HCT116 (cell line): ENCODE measurements at regions not wholly inside any gene's neighbourhood (a gene's known extent, or its start where the extent isn't known, plus 50 kb on each side); places are given as distances from the start of the nearest gene placed in this dataset.

Source experiments
- CEBPB ChIP-seq: IDR thresholded peaks from 2 replicates; pipeline ENCODE4 v1.6.1; 2012; ENCODE audit warnings: low read depth
- CTCF ChIP-seq, 3 experiments: fragments of 200-600 bp in 1 of 3; sonication (generic) in 1 of 3; IDR thresholded peaks in 2 of 3; conservative IDR thresholded peaks in 1 of 3; 2 replicates each; pipeline ENCODE4 v1.5.1; 2012 to 2017; ENCODE audit warnings: low read depth in 2 of 3, low read length in 2 of 3, antibody characterized with exemption in 1 of 3, borderline replicate concordance in 1 of 3, control low read depth in 1 of 3, mild to moderate bottlenecking in 1 of 3, mixed read lengths in 1 of 3, mixed run types in 1 of 3, moderate library complexity in 1 of 3; ENCODE audit not compliant: insufficient read depth in 1 of 3
- EZH2 ChIP-seq: fragments of 200-600 bp; sonication (generic); IDR thresholded peaks from 2 replicates; pipeline ENCODE4 v1.6.1; 2017; ENCODE audit warnings: antibody characterized with exemption, mixed run types
- JUND ChIP-seq: IDR thresholded peaks from 2 replicates; pipeline ENCODE4 v1.6.1; 2012
- POLR2A ChIP-seq: IDR thresholded peaks from 2 replicates; pipeline ENCODE4 v1.7.0; 2011; ENCODE audit warnings: borderline replicate concordance; ENCODE audit not compliant: insufficient read depth, insufficient read length; ENCODE audit errors: extremely low read depth
- POLR2AphosphoS5 ChIP-seq: IDR thresholded peaks from 2 replicates; pipeline ENCODE4 v1.6.1; 2011; ENCODE audit warnings: mild to moderate bottlenecking, low read depth, low read length, moderate library complexity
- RAD21 ChIP-seq: IDR thresholded peaks from 2 replicates; pipeline ENCODE4 v1.6.1; 2012; ENCODE audit warnings: low read depth, mild to moderate bottlenecking
- YY1 ChIP-seq: IDR thresholded peaks from 2 replicates; pipeline ENCODE4 v1.6.1; 2011; ENCODE audit warnings: low read length, low read depth, moderate library complexity, mild to moderate bottlenecking; ENCODE audit not compliant: insufficient replicate concordance; ENCODE audit errors: extremely low read depth
- ZBTB33 ChIP-seq: IDR thresholded peaks from 2 replicates; pipeline ENCODE4 v1.6.1; 2011; ENCODE audit warnings: mild to moderate bottlenecking, low read length, moderate library complexity; ENCODE audit not compliant: insufficient replicate concordance; ENCODE audit errors: extremely low read depth
- ZNF274 ChIP-seq: fragments of 200-500 bp; sonication (Bioruptor generic); IDR thresholded peaks from 2 replicates; pipeline ENCODE4 v1.6.1; 2014; ENCODE audit warnings: mild to moderate bottlenecking, low read depth, low read length, inconsistent platforms

- TF ChIP-seq YY1 (no peak), CTCF (IDR thresholded peaks at IDR 0.05 in 2 of 3, conservative IDR thresholded peaks at IDR 0.05 in 1 of 3; ENCODE audit: borderline replicate concordance in 1 of 3, insufficient read depth in 1 of 3, low read depth in 2 of 3, low read length in 2 of 3) (no peak), RAD21 (no peak), ZBTB33 (no peak), JUND (no peak), POLR2AphosphoS5 (no peak), CEBPB (no peak), ZNF274 (no peak), POLR2A (no peak), EZH2 (no peak)
Observed at GRCh38 chr1:244248426-244248825, 197.3 kb downstream of the ZBTB18 start.
